Endothelial cell of umbilical vein (primary cell): ENCODE measurements at regions not wholly inside any gene's neighbourhood (a gene's known extent, or its start where the extent isn't known, plus 50 kb on each side); places are given as distances from the start of the nearest gene placed in this dataset.

Experiments used
- CTCF ChIP-seq, 2 donors: IDR thresholded peaks; 1 replicate in 1 of 2; 2 replicates in 1 of 2; pipeline ENCODE4 v1.5.1; 2011; ENCODE audit warnings: low read length in 2 of 2, mild to moderate bottlenecking in 2 of 2, moderate library complexity in 2 of 2, control low read depth in 1 of 2, inconsistent platforms in 1 of 2, low read depth in 1 of 2; ENCODE audit not compliant: insufficient read depth in 1 of 2; ENCODE audit errors: extremely low read depth in 1 of 2
- EZH2 ChIP-seq: IDR thresholded peaks from 2 replicates; pipeline ENCODE4 v1.6.1; 2012; ENCODE audit warnings: borderline replicate concordance, low read depth, mild to moderate bottlenecking, moderate library complexity, low read length, inconsistent platforms; ENCODE audit not compliant: severe bottlenecking
- MAX ChIP-seq: IDR thresholded peaks from 2 replicates; pipeline ENCODE4 v1.6.1; 2011; ENCODE audit not compliant: insufficient read depth, insufficient read length
- POLR2A ChIP-seq: IDR thresholded peaks from 2 replicates; pipeline ENCODE4 v1.6.1; 2012; ENCODE audit warnings: low read depth, mild to moderate bottlenecking, control low read depth, low read length
- POLR2AphosphoS5 ChIP-seq: IDR thresholded peaks from 2 replicates; pipeline ENCODE4 v1.6.1; 2012; ENCODE audit warnings: low read depth, mild to moderate bottlenecking, control low read depth, low read length, moderate library complexity; ENCODE audit not compliant: insufficient read depth

- no peak for TF ChIP-seq CTCF (IDR thresholded peaks at IDR 0.05; ENCODE audit: extremely low read depth in 1 of 2, insufficient read depth in 1 of 2, low read depth in 1 of 2, low read length in 2 of 2)
- TF ChIP-seq POLR2A, result no peak
- no peak for TF ChIP-seq EZH2
- no peak for TF ChIP-seq MAX
- TF ChIP-seq POLR2AphosphoS5, result no peak
Observed at GRCh38 chr18:73784853-73785252, 362.8 kb downstream of the FBXO15 start.
